A549 (cell line): ENCODE measurements at regions not wholly inside any gene's neighbourhood (a gene's known extent, or its start where the extent isn't known, plus 50 kb on each side); places are given as distances from the start of the nearest gene placed in this dataset.

Source experiments
- ATAC-seq, 2 experiments: fragments of 200-7000 bp in 1 of 2; fragments of >200 bp in 1 of 2; cut with Nextera tagmentation in 1 of 2; cut with Tn5 transposase in 1 of 2; 3 replicates each; pipeline versions ENCODE4 v1.8.0 to v1.9.1; 2018 to 2020; ENCODE audit warnings: mild to moderate bottlenecking in 1 of 2, moderate library complexity in 1 of 2
- CTCF ChIA-PET: fragments of 300-600 bp; sonication (Branson Sonifier 250); formaldehyde crosslinking; extraction: SDS; loops from one replicate; lab custom pipeline; 2021; ENCODE audit warnings: antibody characterized with exemption, inconsistent platforms; lab: Yijun Ruan, JAX
- POLR2A ChIA-PET: fragments of 350-600 bp; formaldehyde crosslinking; extraction: SDS; loops from one replicate; lab custom pipeline; 2021; ENCODE audit warnings: antibody characterized with exemption, inconsistent platforms; lab: Yijun Ruan, JAX
- DNase-seq, 2 experiments: peaks; one replicate each; pipeline versions ENCODE4 v3.0.0 to v3.0.0-alpha.2; 2011 to 2016; ENCODE audit warnings: low read depth in 1 of 2, low spot score in 1 of 2
- FAIRE-seq: peaks from 2 replicates; lab custom pipeline; 2011; peaks lifted over from hg19 to GRCh38; lab: Jason Lieb, UNC
- H3K27ac ChIP-seq, 2 experiments: fragments of >200 bp; sonication (Bioruptor Twin); formaldehyde crosslinking; 3 replicates each; pipeline ENCODE4 v1.5.1; 2016 to 2017
- H3K4me1 ChIP-seq: fragments of >200 bp; sonication (Bioruptor Twin); formaldehyde crosslinking; 3 replicates; pipeline ENCODE4 v1.6.1; 2016
- H3K4me2 ChIP-seq: fragments of >200 bp; sonication (Bioruptor Twin); formaldehyde crosslinking; 3 replicates; pipeline ENCODE4 v1.6.1; 2016
- H3K4me3 ChIP-seq: fragments of >200 bp; sonication (Bioruptor Twin); formaldehyde crosslinking; 3 replicates; pipeline ENCODE4 v1.5.1; 2016
- H3K9me3 ChIP-seq: fragments of >200 bp; sonication (Bioruptor Twin); formaldehyde crosslinking; 3 replicates; pipeline ENCODE4 v1.6.1; 2016
- ATOH8 ChIP-seq: fragments of 250-450 bp; sonication (Bioruptor Pico); IDR thresholded peaks from 2 replicates; pipeline ENCODE4 v1.5.0; 2020; ENCODE audit warnings: low read depth, mild to moderate bottlenecking, moderate library complexity
- BHLHE40 ChIP-seq: IDR thresholded peaks from 2 replicates; pipeline ENCODE4 v1.6.1; 2012; ENCODE audit warnings: low read depth, low read length, inconsistent platforms
- CHD4 ChIP-seq: fragments of 200-600 bp; sonication (generic); IDR thresholded peaks from 2 replicates; pipeline ENCODE4 v1.6.1; 2016; ENCODE audit warnings: antibody characterized with exemption, mild to moderate bottlenecking, borderline replicate concordance
- EHF ChIP-seq: fragments of 250-450 bp; sonication (Bioruptor Pico); IDR thresholded peaks from 2 replicates; pipeline ENCODE4 v1.5.0; 2020; ENCODE audit warnings: mild to moderate bottlenecking
- EHMT2 ChIP-seq: fragments of 200-600 bp; sonication (generic); IDR thresholded peaks from 2 replicates; pipeline ENCODE4 v1.6.1; 2016; ENCODE audit warnings: antibody characterized with exemption, low read depth, mild to moderate bottlenecking, moderate library complexity
- EP300 ChIP-seq, 2 experiments: fragments of >200 bp; sonication (Bioruptor Twin); formaldehyde crosslinking; IDR thresholded peaks; 2 replicates in 1 of 2; 3 replicates in 1 of 2; pipeline ENCODE4 v1.6.1; 2016 to 2017
- ESRRA ChIP-seq: fragments of 150-350 bp; IDR thresholded peaks from 2 replicates; pipeline ENCODE4 v1.6.1; 2014; ENCODE audit warnings: mild to moderate bottlenecking, low read length, borderline replicate concordance
- HEYL ChIP-seq: fragments of 250-450 bp; sonication (Bioruptor Pico); IDR thresholded peaks from 2 replicates; pipeline ENCODE4 v1.8.0; 2021; ENCODE audit warnings: mild to moderate bottlenecking, moderate library complexity
- NPAS2 ChIP-seq: fragments of 250-450 bp; sonication (Bioruptor Pico); IDR thresholded peaks from 2 replicates; pipeline ENCODE4 v1.8.0; 2022; ENCODE audit warnings: mild to moderate bottlenecking, moderate library complexity, borderline replicate concordance
- NR3C1 ChIP-seq: fragments of >200 bp; sonication (Bioruptor Twin); formaldehyde crosslinking; IDR thresholded peaks from 3 replicates; pipeline ENCODE4 v1.6.1; 2017
- PBX3 ChIP-seq: IDR thresholded peaks from 2 replicates; pipeline ENCODE4 v1.6.1; 2012
- PHF8 ChIP-seq: fragments of 200-600 bp; sonication (generic); IDR thresholded peaks from 2 replicates; pipeline ENCODE4 v1.6.1; 2016; ENCODE audit warnings: low read depth, mild to moderate bottlenecking, antibody characterized with exemption, moderate library complexity, borderline replicate concordance
- POLR2AphosphoS2 ChIP-seq: conservative IDR thresholded peaks from 2 replicates; pipeline ENCODE4 v1.6.1; 2012; ENCODE audit warnings: low read length, improper control_type of control experiment, inconsistent platforms
- RAD21 ChIP-seq, 2 experiments: fragments of >200 bp in 1 of 2; sonication (Bioruptor Twin) in 1 of 2; formaldehyde crosslinking in 1 of 2; IDR thresholded peaks in 1 of 2; conservative IDR thresholded peaks in 1 of 2; 2 replicates in 1 of 2; 3 replicates in 1 of 2; pipeline ENCODE4 v1.6.1; 2012 to 2018; ENCODE audit warnings: inconsistent platforms in 1 of 2
- RARB ChIP-seq: fragments of 250-450 bp; sonication (Bioruptor Pico); IDR thresholded peaks from 2 replicates; pipeline ENCODE4 v1.8.0; 2021; ENCODE audit warnings: mild to moderate bottlenecking, moderate library complexity
- RCOR1 ChIP-seq: fragments of 150-350 bp; IDR thresholded peaks from 2 replicates; pipeline ENCODE4 v1.6.1; 2014; ENCODE audit warnings: antibody characterized with exemption, low read length, low read depth
- RFX5 ChIP-seq: fragments of 450-650 bp; IDR thresholded peaks from 2 replicates; pipeline ENCODE4 v1.7.1; 2014; ENCODE audit warnings: antibody characterized with exemption, mild to moderate bottlenecking, moderate library complexity
- SMC3 ChIP-seq: fragments of >200 bp; sonication (Bioruptor Twin); formaldehyde crosslinking; IDR thresholded peaks from 3 replicates; pipeline ENCODE4 v1.6.1; 2018; ENCODE audit warnings: inconsistent platforms
- TP53 ChIP-seq: fragments of 250-450 bp; sonication (Bioruptor Pico); IDR thresholded peaks from 2 replicates; pipeline ENCODE4 v1.5.0; 2021; ENCODE audit warnings: mild to moderate bottlenecking, moderate library complexity
- ZFP36 ChIP-seq: fragments of 450-650 bp; IDR thresholded peaks from 2 replicates; pipeline ENCODE4 v1.6.1; 2014; ENCODE audit warnings: borderline replicate concordance; ENCODE audit not compliant: partially characterized antibody
- ZSCAN20 ChIP-seq: fragments of 250-450 bp; sonication (Bioruptor Pico); IDR thresholded peaks from 2 replicates; pipeline ENCODE4 v1.8.0; 2022; ENCODE audit warnings: mild to moderate bottlenecking, moderate library complexity
- WGBS: methylation state at CpG from one replicate; pipeline ENCODE4 v1.1.6; 2017; ENCODE audit errors: missing lambda C conversion rate; 5-methylcytosine and 5-hydroxymethylcytosine counted together
- TF ChIP-seq, protein P1 (sequence below): fragments of >200 bp; sonication (Bioruptor Twin); formaldehyde crosslinking; IDR thresholded peaks from 2 replicates; pipeline ENCODE4 v1.6.1; 2016
- TF ChIP-seq, protein P2 (sequence below): IDR thresholded peaks from 2 replicates; pipeline ENCODE4 v1.6.1; 2012
- TF ChIP-seq, protein P3 (sequence below): fragments of >200 bp; sonication (Bioruptor Twin); formaldehyde crosslinking; IDR thresholded peaks from 3 replicates; pipeline ENCODE4 v1.5.1; 2016
- TF ChIP-seq, protein P4 (sequence below): IDR thresholded peaks from 2 replicates; pipeline ENCODE4 v1.6.1; 2012; ENCODE audit warnings: low read depth, borderline replicate concordance

GRCh38 chr6:4610256-4610655 lies 165.9 kb upstream of the CDYL start:
- no peak for FAIRE-seq

GRCh38 chr6:4608361-4609115 lies 167.7 kb upstream of the CDYL start:
- no peak overlapping the region for H3K4me2 ChIP-seq
- no peak for DNase-seq
- ChIA-PET POLR2A (no interaction called here), CTCF (no interaction called here)
- no peak overlapping the region for H3K4me3 ChIP-seq
- no peak overlapping the region for H3K27ac ChIP-seq
- H3K9me3 ChIP-seq, result no peaks in the 10 kb centered on the region
- no peak for FAIRE-seq
- H3K4me1 ChIP-seq, result no peaks in the 10 kb centered on the region
- ATAC-seq, result no peak
- TF ChIP-seq EHMT2, result no peak
- TF ChIP-seq PHF8, result no peak
- no peak for TF ChIP-seq ZSCAN20 (CRISPR knock-in tag)
- TF ChIP-seq BHLHE40, result no peak
- no peak for TF ChIP-seq TP53 (CRISPR knock-in tag)
- TF ChIP-seq, protein P1, sequence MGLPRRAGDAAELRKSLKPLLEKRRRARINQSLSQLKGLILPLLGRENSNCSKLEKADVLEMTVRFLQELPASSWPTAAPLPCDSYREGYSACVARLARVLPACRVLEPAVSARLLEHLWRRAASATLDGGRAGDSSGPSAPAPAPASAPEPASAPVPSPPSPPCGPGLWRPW, result no peak
- TF ChIP-seq POLR2AphosphoS2, result no peak
- no peak for TF ChIP-seq RFX5
- no peak for TF ChIP-seq ZFP36
- no peak for TF ChIP-seq CHD4
- no peak for TF ChIP-seq EHF (CRISPR knock-in tag)
- TF ChIP-seq, all 56 proteins: peak for 0
- 88% methylated on average over 22 of the region's 23 CpGs for WGBS

More at GRCh38 chr6:4610256-4610655, 165.9 kb upstream of the CDYL start:
- Histone ChIP-seq H3K4me1 (no peaks in the 10 kb centered on the region), H3K4me3 (no peak overlapping the region), H3K9me3 (no peaks in the 10 kb centered on the region), H3K4me2 (no peak overlapping the region), H3K27ac (no peak overlapping the region)
- WGBS, result 64% methylated on average over 7 of the region's 7 CpGs
- CTCF ChIA-PET, result no interaction called here
- DNase-seq (no peak), ATAC-seq (no peak)
- POLR2A ChIA-PET, result no interaction called here
- TF ChIP-seq PHF8, result no peak
- TF ChIP-seq EHMT2, result no peak
- no peak for TF ChIP-seq ESRRA
- no peak for TF ChIP-seq PBX3
- TF ChIP-seq SMC3, result no peak
- TF ChIP-seq HEYL, result no peak
- TF ChIP-seq, protein P2, sequence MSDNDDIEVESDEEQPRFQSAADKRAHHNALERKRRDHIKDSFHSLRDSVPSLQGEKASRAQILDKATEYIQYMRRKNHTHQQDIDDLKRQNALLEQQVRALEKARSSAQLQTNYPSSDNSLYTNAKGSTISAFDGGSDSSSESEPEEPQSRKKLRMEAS, result no peak
- no peak for TF ChIP-seq RCOR1
- no peak for TF ChIP-seq EP300 (IDR thresholded peaks at IDR 0.05)
- TF ChIP-seq, protein P3, sequence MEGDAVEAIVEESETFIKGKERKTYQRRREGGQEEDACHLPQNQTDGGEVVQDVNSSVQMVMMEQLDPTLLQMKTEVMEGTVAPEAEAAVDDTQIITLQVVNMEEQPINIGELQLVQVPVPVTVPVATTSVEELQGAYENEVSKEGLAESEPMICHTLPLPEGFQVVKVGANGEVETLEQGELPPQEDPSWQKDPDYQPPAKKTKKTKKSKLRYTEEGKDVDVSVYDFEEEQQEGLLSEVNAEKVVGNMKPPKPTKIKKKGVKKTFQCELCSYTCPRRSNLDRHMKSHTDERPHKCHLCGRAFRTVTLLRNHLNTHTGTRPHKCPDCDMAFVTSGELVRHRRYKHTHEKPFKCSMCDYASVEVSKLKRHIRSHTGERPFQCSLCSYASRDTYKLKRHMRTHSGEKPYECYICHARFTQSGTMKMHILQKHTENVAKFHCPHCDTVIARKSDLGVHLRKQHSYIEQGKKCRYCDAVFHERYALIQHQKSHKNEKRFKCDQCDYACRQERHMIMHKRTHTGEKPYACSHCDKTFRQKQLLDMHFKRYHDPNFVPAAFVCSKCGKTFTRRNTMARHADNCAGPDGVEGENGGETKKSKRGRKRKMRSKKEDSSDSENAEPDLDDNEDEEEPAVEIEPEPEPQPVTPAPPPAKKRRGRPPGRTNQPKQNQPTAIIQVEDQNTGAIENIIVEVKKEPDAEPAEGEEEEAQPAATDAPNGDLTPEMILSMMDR, result no peak
- TF ChIP-seq CHD4, result no peak
- no peak for TF ChIP-seq ATOH8 (CRISPR knock-in tag)
- TF ChIP-seq NR3C1, result no peak
- TF ChIP-seq RARB (CRISPR knock-in tag), result no peak
- no peak for TF ChIP-seq NPAS2 (CRISPR knock-in tag)
- TF ChIP-seq, protein P4, sequence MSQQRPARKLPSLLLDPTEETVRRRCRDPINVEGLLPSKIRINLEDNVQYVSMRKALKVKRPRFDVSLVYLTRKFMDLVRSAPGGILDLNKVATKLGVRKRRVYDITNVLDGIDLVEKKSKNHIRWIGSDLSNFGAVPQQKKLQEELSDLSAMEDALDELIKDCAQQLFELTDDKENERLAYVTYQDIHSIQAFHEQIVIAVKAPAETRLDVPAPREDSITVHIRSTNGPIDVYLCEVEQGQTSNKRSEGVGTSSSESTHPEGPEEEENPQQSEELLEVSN, result no peak
- no peak for TF ChIP-seq TP53 (CRISPR knock-in tag)
- TF ChIP-seq RAD21 (conservative IDR thresholded peaks at IDR 0.05 in 1 of 2, IDR thresholded peaks at IDR 0.05 in 1 of 2), result no peak
